VCaP (cell line): ENCODE measurements at regions not wholly inside any gene's neighbourhood (a gene's known extent, or its start where the extent isn't known, plus 50 kb on each side); places are given as distances from the start of the nearest gene placed in this dataset.

Experiments
- H3K27ac ChIP-seq: fragments of 450-650 bp; 2 replicates; pipeline ENCODE4 v1.5.1; 2017
- CTCF ChIP-seq: fragments of 450-650 bp; conservative IDR thresholded peaks from 2 replicates; pipeline ENCODE4 v1.5.1; 2017; ENCODE audit warnings: mild to moderate bottlenecking, moderate library complexity

GRCh38 chr4:43275779-43276178 lies 383.3 kb downstream of the GRXCR1 start:
- no peak for TF ChIP-seq CTCF
- no peak overlapping the region for H3K27ac ChIP-seq

- no peak overlapping the region for H3K27ac ChIP-seq
- TF ChIP-seq CTCF: no peak
Observed at GRCh38 chr4:43276321-43276720, 383.8 kb downstream of the GRXCR1 start.

GRCh38 chr4:43277003-43277402 lies 384.5 kb downstream of the GRXCR1 start:
- no peak for TF ChIP-seq CTCF
- H3K27ac ChIP-seq: no peak overlapping the region

- no peak for TF ChIP-seq CTCF
- no peak overlapping the region for H3K27ac ChIP-seq
Observed at GRCh38 chr4:43282534-43282933, 390.0 kb downstream of the GRXCR1 start.

- no peak overlapping the region for H3K27ac ChIP-seq
- TF ChIP-seq CTCF: no peak
Observed at GRCh38 chr4:43286137-43286536, 393.6 kb downstream of the GRXCR1 start.

GRCh38 chr4:43296946-43297528 lies 404.5 kb downstream of the GRXCR1 start:
- TF ChIP-seq CTCF: no peak

GRCh38 chr4:43316813-43317212 lies 424.3 kb downstream of the GRXCR1 start:
- no peak overlapping the region for H3K27ac ChIP-seq
- no peak for TF ChIP-seq CTCF

More at GRCh38 chr4:43296946-43297528, 404.5 kb downstream of the GRXCR1 start:
- no peak overlapping the region for H3K27ac ChIP-seq
